GM12864 (cell line): ENCODE measurements at regions not wholly inside any gene's neighbourhood (a gene's known extent, or its start where the extent isn't known, plus 50 kb on each side); places are given as distances from the start of the nearest gene placed in this dataset.
"Not testable (repeated sequence)": the region's sequence is repeated elsewhere in the genome, so short reads cannot be mapped to it uniquely, and the experiment has no call there.

Source experiments
- DNase-seq: peaks from one replicate; pipeline ENCODE4 v3.0.0-alpha.2; 2011; ENCODE audit warnings: low read depth
- H3K4me3 ChIP-seq: 2 replicates; pipeline ENCODE4 v1.5.1; 2011; ENCODE audit warnings: mild to moderate bottlenecking, low read depth, low read length, control low read depth

DNA sequence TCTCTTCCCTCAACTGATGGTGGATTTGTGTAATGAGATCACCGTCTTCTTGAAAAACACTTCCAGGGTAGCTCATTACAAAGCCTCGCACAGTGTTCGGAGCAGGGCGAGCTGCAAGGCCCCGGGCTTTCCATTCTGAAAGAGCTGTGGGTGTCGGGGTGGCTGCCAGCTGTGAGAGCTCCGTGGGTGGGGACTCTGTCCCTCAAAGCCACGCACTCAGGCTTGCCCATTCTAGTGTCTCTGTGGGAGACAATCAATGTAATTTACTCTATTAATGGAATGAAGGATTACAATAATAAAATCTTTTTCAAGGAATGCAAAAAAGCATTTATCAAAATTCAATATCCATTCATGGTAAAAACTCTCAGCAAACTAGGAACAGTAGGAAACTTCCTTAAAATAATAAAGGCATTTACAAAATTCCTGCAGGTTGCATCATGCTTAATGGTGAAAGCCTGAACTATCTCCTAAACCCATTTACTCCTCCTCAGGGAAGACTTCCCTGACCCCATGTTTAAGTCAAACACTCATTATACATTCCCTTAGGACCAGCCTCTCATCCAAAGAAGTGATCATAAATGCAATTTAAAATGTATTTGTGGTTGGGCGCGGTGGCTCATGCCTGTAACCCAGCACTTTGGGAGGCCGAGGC lies 224.5 kb upstream of the PLGLB1 start:
- DNase-seq, H3K4me3 ChIP-seq: not testable (repeated sequence)

DNA sequence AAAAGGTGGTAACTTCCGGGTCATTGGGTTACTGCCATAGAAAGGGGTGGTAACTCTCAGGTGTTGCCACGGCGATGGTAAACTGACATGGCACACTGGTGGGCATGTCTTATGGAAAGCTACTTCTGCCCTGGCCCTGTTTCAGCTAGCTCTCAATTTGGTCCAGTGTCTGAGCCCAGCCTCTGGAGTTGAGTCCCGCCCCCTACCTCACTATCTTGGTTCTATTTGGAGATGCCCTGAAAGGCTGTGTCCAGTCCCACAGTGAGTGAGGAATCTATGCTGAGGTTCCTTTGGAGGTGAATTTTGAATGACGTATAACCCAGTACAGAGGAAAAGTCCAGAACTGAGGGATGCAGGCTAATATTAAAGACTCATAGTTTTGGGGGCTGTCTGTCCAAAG lies 230.4 kb upstream of the PLGLB1 start:
- DNase-seq, H3K4me3 ChIP-seq: not testable (repeated sequence)

DNA sequence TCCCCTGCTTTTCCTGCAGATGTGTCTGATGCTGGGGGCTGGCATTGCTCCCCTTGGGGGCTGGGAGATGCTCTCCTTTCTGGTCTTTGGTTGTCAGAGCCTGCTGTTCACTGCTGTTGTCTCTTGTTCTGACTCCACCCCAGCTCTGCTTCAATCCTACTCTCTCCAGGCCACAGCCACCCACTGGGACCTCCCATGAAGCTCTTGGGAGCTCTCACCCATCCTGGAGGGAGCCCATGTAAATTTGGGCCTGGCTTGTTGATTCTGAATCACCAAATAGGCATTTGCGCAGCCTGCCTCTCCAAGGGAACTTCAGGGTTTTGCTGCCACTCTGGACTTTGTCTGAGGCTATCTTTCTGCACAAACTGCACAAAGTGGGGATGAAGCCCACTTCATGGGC lies 232.9 kb upstream of the PLGLB1 start:
- not testable (repeated sequence) for H3K4me3 ChIP-seq, DNase-seq

DNA sequence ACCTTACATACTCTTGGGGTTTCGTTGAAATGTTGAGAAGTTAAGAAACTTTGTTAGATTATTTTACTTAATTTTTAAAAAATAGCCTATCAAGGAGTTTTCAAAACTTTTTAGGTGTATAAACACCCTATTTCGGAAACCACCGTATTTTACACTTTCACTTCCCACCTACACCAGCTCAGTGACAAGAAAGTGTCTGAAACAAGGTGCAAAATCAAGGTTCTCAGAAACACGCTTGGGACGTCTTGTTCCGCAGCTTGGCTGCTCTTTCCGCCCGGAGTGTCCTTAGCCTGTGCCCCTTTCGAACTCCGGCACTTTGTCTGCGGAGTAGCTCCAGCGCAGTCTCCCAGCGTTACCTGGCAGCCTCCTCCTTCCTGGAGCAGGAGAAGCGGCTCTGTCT lies 233.8 kb upstream of the PLGLB1 start:
- H3K4me3 ChIP-seq: not testable (repeated sequence)

DNA sequence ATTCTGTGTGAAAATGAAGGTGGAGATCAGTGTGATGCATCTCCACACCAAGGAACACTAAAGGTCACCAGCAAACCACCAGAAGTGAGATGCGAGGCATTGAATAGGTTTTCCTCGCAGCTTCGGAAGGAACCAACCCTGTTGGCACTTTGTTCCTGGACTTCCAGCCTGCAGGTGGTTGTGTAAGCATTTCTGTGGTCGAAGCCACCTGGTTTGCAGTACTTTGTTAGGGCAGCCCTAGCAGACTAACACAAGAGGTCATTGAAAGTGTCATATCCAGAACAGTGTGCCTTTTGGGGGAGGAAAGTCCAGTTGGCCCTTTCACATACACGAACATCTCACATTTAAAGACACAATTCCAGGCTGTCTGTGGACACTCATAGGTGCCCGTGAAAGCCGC lies 237.2 kb upstream of the PLGLB1 start:
- DNase-seq, H3K4me3 ChIP-seq: not testable (repeated sequence)

More for the DNA sequence above, 233.8 kb upstream of the PLGLB1 start:
- DNase-seq: not testable (repeated sequence)

DNA sequence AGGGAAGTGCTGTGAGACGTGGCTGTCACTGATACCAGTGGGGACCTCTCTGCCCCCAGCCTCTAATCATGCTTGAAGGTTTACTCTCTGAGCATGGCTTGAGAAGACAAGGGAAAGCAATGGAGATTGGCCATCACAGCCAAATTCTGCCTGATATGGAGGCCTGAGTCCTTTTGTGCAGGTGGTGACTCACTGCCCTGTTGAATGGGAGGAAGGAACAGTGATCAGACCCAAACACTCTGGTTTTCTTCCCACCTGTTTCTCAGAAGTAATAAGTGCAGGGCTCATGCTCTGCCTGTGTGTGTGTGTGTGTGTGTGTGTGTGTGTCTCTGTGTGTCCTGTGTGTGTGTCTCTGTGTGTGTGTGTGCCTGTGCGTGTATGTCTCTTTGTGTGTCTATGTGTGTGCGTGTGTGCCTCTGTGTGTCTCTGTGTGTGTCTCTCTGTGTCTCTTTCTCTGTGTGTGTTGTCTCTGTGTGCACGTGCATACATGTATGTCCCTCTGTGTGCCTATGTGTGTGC lies 240.6 kb upstream of the PLGLB1 start:
- not testable (repeated sequence) for DNase-seq, H3K4me3 ChIP-seq

DNA sequence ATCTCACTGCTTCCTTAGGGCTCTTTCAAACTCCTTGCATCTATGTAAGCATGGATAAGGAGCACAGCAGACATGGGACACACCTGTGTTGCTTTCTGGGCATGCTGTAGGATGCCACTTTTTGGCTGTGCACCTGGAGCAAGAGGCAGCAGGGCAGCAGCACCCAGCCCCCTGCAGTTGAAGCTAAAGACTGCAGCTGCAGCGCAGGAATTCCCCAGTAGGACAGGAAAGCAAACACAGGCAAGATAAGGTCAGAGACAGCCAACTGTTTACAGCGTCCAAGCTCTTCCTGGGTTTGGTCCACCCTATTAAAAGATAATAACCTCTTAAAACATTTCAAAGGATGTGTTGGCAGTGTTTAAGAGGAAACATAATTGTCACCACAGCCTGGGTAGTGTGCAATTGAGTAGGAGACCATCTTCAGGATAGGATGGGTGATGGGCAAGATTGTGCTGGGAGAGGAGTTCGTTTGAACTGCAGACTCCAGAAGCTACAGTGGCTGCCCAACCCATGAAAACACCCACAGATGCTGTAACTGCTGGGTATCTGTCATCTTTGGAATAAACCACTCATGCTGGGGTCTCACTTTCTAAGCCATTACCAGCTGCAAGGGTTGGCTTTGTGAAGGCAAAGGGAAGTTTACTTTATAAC lies 242.3 kb upstream of the PLGLB1 start:
- not testable (repeated sequence) for H3K4me3 ChIP-seq, DNase-seq

DNA sequence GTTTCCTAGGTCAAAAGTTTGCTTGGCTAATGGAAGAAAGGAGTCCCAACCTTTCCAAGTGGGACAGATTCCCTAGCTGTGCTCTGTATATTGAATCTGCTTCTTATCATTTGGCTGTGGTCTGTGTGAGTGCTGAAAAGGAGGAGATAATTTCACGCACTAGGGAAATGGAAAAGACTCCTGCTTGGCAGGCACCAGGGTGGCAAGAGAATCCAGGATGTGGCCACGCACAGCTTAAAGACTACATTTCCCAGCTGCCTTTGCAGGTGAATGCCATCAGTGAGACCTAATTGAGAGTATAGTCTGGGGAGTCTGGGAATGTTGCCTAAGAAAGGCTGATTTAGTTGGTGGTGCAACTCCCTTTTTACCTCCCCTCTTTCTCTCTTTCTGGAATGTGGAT lies 253.5 kb upstream of the PLGLB1 start:
- DNase-seq: not testable (repeated sequence)

DNA sequence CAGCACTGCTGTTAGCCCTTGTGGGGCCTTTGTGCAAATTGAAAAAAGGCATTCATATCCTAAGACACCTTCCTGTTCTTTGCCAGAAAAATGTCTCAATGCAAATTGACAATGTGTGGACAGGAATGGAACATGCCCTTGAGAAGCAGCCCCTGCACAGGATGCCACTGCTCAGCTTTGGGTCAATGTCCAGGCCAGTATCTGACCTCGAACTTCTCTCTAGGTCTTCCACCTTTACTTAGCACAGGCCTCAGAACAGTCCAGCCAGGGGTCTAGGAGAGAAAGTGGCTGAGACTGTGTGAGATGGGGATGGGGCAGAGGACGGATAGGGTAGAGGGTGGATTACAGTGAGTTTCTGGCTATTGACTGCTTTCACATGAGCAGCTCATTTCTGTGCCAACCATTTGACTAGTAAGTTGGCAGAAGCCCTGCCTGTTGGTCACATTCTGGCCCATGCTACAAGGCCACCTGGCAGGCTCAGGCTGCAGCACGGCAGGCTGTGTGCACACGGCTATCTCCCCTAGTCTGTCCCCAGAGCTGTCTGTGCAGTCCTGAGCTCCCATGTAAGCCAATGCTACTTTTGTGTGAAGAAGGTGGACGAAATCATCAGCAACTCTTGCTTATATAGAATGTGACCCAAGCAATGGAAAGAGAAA lies 254.5 kb upstream of the PLGLB1 start:
- not testable (repeated sequence) for H3K4me3 ChIP-seq, DNase-seq

More for the DNA sequence above, 253.5 kb upstream of the PLGLB1 start:
- not testable (repeated sequence) for H3K4me3 ChIP-seq

DNA sequence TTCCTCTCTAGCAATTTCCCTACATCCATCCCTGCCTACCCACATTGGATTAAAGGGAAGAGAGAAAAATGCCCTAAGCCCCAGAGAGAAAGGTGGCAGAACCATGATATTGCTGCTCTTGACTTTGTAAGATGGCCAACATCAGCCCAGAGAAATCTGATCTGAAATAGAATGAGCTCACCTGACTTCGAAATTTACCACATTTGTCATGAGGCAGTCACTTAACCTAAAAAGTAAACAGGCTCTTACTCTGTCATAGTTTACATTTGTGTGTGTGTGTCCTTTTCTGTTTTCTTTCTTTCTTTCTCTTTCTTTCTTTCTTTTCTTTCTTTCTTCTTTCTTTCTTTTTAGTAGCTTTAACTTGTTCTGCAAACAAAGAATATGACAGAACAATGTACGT lies 255.0 kb upstream of the PLGLB1 start:
- H3K4me3 ChIP-seq, DNase-seq: not testable (repeated sequence)

DNA sequence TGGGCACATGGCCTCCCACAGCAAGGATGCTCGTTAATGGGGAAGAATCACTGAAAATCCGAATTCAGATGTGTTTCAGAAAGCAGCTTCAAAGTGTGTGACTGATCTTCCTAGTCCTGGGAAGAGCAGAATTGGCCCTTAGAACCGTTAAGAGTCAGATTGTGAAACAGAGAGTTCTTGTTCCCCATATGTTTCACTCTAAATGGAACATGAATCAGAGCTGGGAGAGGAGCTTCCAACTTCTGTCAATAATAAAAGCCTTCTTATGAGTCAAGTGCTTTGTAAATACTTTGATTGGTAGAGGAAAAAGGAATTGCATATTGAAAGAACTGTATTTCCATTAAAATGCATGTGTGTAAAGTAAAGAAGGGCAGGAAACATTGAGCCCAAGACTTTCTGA lies 256.1 kb upstream of the PLGLB1 start:
- not testable (repeated sequence) for H3K4me3 ChIP-seq, DNase-seq

DNA sequence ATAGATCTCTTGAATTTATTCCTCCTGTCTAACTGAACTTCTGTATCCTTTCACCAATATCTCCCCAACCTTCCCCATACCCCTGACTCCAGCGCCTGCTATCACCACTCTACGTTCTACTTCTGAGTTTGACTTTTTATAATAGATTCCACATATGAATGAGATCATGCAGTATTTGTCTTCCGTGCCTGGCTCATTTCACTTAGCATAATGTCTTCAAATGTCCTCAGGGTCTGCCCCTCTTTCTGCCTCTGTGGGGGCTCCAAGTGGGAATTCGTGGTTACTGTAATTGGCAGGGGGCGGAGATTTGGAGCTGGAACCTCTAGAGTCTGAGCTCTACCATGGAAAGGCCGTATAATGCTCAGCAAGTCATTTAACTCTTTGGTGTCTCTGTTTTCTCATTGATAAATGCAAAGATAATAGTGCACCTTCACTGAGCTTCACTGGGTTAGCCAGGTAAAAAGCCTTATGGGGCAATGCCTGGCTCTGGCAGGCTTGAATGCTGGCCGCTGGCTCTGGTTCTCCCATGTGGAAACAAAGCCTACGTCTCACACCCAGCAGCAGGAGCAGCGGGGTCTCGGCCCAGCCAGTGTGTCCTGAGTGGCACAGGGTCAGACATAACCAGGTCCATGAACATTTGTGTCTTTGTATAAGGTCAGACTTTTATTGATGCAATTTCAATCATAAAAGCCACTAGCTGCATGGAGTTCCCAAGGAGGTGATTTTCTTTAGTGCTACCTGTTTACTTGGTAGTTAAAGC lies 259.1 kb upstream of the PLGLB1 start:
- DNase-seq, H3K4me3 ChIP-seq: not testable (repeated sequence)

DNA sequence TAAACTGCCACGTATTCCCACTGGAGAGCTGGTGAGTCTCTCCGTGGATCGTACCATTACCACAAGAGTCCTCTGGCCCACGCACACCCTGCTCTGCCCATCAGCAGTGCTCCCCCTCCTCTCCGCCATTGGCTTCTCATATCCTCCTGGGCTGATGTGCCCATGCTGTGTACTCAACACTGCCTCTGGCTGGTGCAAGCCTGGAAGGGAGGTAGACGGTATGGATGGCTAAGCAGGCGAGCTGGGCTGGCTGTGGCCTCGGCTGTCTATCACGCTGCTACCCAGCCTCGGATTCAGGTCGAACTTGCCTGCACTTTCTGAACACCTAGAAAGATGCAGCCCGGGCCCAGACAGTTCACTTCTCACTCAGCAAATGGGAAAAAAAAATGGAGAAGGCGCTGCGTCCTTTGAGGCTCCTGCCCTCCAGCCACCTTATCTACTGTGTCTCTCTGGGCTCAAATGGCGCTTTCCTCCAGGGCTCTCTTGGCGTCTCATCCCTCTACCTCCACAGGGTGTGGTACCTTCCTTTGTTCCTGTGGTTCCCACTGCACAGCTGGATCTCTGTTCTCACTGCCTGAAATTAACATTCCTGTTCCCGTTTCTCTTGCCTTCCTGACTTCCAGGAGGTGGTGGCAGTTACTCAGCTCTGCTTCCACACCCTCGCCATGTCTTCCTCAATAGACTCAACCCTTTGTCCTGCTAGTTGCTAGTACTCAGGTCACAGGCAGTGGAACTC lies 262.3 kb upstream of the PLGLB1 start:
- not testable (repeated sequence) for H3K4me3 ChIP-seq, DNase-seq

DNA sequence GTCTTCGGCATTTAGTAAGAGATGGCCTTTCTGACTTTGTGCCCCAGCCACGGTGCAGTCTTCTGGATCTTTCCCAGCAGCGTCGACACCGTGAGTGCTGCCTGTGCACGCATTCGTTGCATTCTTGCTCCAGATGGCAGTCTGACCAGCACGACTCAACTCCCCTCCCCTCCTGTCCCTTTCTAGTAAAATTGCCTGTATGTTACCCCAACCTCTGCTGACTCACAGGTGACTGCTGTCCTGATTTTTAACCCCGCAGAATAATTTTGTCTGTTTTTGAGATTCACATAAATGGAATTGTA lies 262.8 kb upstream of the PLGLB1 start:
- H3K4me3 ChIP-seq, DNase-seq: not testable (repeated sequence)

DNA sequence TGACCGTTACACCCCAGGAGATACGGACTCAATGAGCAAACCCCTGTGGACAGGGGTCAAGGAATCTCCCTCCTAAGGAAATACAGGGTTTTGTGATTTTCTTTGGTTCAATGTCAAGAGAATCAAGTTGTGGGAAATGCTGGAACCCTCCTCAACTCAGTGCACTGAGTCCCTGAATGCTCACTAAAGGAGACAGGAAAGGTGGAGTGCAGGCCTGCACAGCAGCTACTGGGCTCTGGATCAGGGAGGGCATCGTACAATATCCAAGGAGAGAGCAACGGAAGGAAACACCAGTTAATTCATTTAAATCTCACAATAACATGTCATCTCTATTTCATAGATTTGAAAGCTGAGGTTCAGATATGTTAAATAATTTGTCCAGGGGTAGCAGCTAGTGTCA lies 263.5 kb upstream of the PLGLB1 start:
- not testable (repeated sequence) for DNase-seq, H3K4me3 ChIP-seq

DNA sequence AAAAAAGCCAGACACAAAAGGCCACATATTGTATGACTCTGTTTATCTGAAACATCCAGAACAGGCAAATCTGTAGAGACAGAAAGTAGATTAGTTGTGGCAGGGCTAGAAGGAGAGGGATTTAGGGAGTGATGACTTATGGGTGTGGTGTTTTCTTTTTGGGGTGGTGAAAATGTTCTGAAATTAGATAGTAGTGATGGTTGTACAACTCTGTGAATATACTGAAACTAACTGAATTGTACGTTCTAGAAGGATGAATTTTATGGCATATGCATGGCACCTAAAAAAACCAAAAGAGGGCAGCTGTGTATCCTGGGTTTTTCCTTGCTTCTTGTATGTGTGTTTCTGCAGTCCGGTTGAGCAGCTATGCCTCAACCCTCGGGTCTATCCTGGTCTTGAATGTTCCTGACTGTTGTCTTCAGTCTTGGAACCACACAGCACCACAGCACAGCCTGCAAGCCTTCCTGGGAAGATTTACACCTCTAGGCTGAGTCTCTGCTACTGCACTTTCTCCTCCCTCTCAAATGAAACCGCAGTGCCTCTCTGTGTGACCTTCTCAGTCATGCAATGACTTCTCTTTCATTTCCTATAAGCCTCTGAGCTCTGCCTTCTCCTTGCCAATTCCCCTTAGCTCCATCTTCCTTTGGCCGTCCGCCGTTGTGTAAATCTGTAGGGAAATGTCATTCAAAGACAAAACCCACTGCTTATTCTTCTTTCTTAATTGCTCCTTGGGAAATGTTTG lies 269.1 kb upstream of the PLGLB1 start:
- not testable (repeated sequence) for DNase-seq, H3K4me3 ChIP-seq

DNA sequence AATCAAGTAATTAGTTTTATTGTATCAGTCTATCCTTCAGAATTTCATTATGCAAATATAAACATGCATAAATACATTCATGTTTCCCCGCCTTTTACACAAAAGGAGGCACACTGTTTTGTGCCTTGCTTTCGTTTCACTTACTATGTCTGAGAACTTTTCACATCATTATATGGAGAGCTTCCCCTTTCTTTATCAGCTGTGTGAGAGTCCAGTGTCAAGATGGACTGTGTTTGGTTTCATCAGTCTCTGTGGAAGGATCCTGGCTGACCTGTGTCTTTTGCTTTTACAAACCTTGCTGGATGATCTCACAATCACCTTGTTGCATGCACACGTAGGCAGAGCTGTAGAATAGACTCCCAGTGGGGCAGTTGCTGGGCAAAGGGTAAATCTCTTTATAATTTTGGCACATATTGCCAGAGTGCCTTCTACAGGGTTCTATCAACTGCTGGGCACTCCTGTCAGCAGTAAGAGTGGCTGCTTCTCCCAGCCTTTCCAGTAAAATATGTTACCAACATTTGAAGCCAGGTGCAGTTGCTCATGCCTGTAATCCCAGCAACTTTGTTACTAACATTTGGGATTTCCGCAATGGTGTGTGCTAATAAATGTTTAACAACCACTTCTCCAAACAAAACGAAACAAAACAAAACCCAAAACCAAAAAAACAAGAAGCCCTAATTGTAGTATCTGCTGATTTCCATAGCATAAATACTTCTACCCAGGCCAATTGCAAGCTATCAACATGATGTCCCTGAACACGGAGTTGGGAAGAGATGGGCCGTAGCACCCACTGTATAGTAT lies 270.0 kb upstream of the PLGLB1 start:
- not testable (repeated sequence) for DNase-seq, H3K4me3 ChIP-seq
